HUES48 (cell line): ENCODE measurements at regions not wholly inside any gene's neighbourhood (a gene's known extent, or its start where the extent isn't known, plus 50 kb on each side); places are given as distances from the start of the nearest gene placed in this dataset.
A peak's percentile ranks its signal among the peaks of the same experiment; 100 is the strongest.
"Not testable (repeated sequence)": the region's sequence is repeated elsewhere in the genome, so short reads cannot be mapped to it uniquely, and the experiment has no call there.

ENCODE experiments used
- H3K27ac ChIP-seq: one replicate; pipeline ENCODE4 v1.7.0; 2013; ENCODE audit warnings: low read depth, low read length, inconsistent platforms
- H3K27me3 ChIP-seq: 2 replicates; pipeline ENCODE4 v1.6.1; 2013; ENCODE audit warnings: mild to moderate bottlenecking, low read length; ENCODE audit not compliant: control insufficient read depth, insufficient read depth
- H3K36me3 ChIP-seq: 2 replicates; pipeline ENCODE4 v1.6.1; 2013; ENCODE audit warnings: low read length; ENCODE audit not compliant: control insufficient read depth, insufficient read depth
- H3K4me1 ChIP-seq: 2 replicates; pipeline ENCODE4 v1.6.1; 2013; ENCODE audit warnings: mild to moderate bottlenecking, low read length; ENCODE audit not compliant: control insufficient read depth, insufficient read depth
- H3K4me3 ChIP-seq: 2 replicates; pipeline ENCODE4 v1.5.1; 2013; ENCODE audit warnings: mild to moderate bottlenecking, low read depth, low read length
- H3K9ac ChIP-seq: 2 replicates; pipeline ENCODE4 v1.6.1; 2013; ENCODE audit warnings: mild to moderate bottlenecking, low read depth, low read length, moderate library complexity
- H3K9me3 ChIP-seq: 2 replicates; pipeline ENCODE4 v1.6.1; 2013; ENCODE audit warnings: low read length; ENCODE audit not compliant: control insufficient read depth, insufficient read depth

GRCh38 chrX:121349263-121349662, 301.9 kb downstream of the GLUD2 start:
- no peaks in the 10 kb centered on the region for H3K27me3 ChIP-seq
- H3K9me3 ChIP-seq: no peaks in the 10 kb centered on the region
- no peak overlapping the region for H3K9ac ChIP-seq
- H3K27ac ChIP-seq: no peak overlapping the region
- H3K4me1 ChIP-seq: peaks cover 11% of the 10 kb centered on the region; the same call in 1 of the 2 replicates
- H3K4me3 ChIP-seq: no peak overlapping the region
- H3K36me3 ChIP-seq: no peaks in the 10 kb centered on the region

- H3K4me3 ChIP-seq: no peak overlapping the region
- no peaks in the 10 kb centered on the region for H3K9me3 ChIP-seq
These were observed 308.9 kb downstream of the GLUD2 start for GRCh38 chrX:121356139-121356849.

GRCh38 chrX:121356850-121357171, 309.4 kb downstream of the GLUD2 start:
- Histone ChIP-seq H3K9me3 (no peaks in the 10 kb centered on the region), H3K9ac (no peak overlapping the region), H3K4me1 (no peaks in the 10 kb centered on the region), H3K27ac (no peak overlapping the region), H3K36me3 (no peaks in the 10 kb centered on the region), H3K27me3 (no peaks in the 10 kb centered on the region), H3K4me3 (no peak overlapping the region)

More at GRCh38 chrX:121356139-121356849, 308.9 kb downstream of the GLUD2 start:
- no peaks in the 10 kb centered on the region for H3K36me3 ChIP-seq
- H3K4me1 ChIP-seq: no peaks in the 10 kb centered on the region
- H3K27ac ChIP-seq: no peak overlapping the region
- no peaks in the 10 kb centered on the region for H3K27me3 ChIP-seq
- H3K9ac ChIP-seq: no peak overlapping the region

GRCh38 chrX:121360280-121360679, 312.9 kb downstream of the GLUD2 start:
- Histone ChIP-seq H3K36me3 (no peaks in the 10 kb centered on the region), H3K27ac (no peak overlapping the region), H3K4me1 (no peaks in the 10 kb centered on the region), H3K9ac (no peak overlapping the region), H3K27me3 (no peaks in the 10 kb centered on the region), H3K9me3 (no peaks in the 10 kb centered on the region), H3K4me3 (no peak overlapping the region)

GRCh38 chrX:121365572-121366161, 318.3 kb downstream of the GLUD2 start:
- Histone ChIP-seq H3K4me3 (no peak overlapping the region), H3K9me3 (no peaks in the 10 kb centered on the region)

GRCh38 chrX:121374471-121374870, 327.1 kb downstream of the GLUD2 start:
- Histone ChIP-seq H3K4me1 (peaks cover 7% of the 10 kb centered on the region; the same call in 1 of the 2 replicates), H3K9ac (no peak overlapping the region), H3K9me3 (no peaks in the 10 kb centered on the region), H3K27me3 (no peaks in the 10 kb centered on the region; the same call in 1 of the 2 replicates), H3K27ac (no peak overlapping the region), H3K36me3 (no peaks in the 10 kb centered on the region), H3K4me3 (no peak overlapping the region)

More at GRCh38 chrX:121365572-121366161, 318.3 kb downstream of the GLUD2 start:
- Histone ChIP-seq H3K4me1 (no peaks in the 10 kb centered on the region), H3K27me3 (no peaks in the 10 kb centered on the region), H3K27ac (no peak overlapping the region), H3K9ac (no peak overlapping the region), H3K36me3 (no peaks in the 10 kb centered on the region)

GRCh38 chrX:121381915-121382314, 334.5 kb downstream of the GLUD2 start:
- not testable (repeated sequence) for H3K4me3 ChIP-seq, H3K9me3 ChIP-seq, H3K36me3 ChIP-seq, H3K9ac ChIP-seq, H3K27me3 ChIP-seq, H3K4me1 ChIP-seq, H3K27ac ChIP-seq

- H3K36me3 ChIP-seq: no peaks in the 10 kb centered on the region
- H3K4me3 ChIP-seq: no peak overlapping the region
- H3K27me3 ChIP-seq: no peaks in the 10 kb centered on the region
- H3K9ac ChIP-seq: no peak overlapping the region
- no peaks in the 10 kb centered on the region for H3K4me1 ChIP-seq
- H3K9me3 ChIP-seq: no peaks in the 10 kb centered on the region
- no peak overlapping the region for H3K27ac ChIP-seq
These were observed 342.7 kb downstream of the GLUD2 start for GRCh38 chrX:121389976-121390714.

GRCh38 chrX:121405826-121406225, 358.4 kb downstream of the GLUD2 start:
- H3K4me3 ChIP-seq: 0 out of 2 replicates have a peak overlapping the region, but pooled peaks have one; percentile 9
- no peaks in the 10 kb centered on the region for H3K36me3 ChIP-seq
- H3K4me1 ChIP-seq: peaks cover 22% of the 10 kb centered on the region
- no peak overlapping the region for H3K27ac ChIP-seq
- H3K9me3 ChIP-seq: no peaks in the 10 kb centered on the region
- no peaks in the 10 kb centered on the region for H3K27me3 ChIP-seq
- no peak overlapping the region for H3K9ac ChIP-seq

GRCh38 chrX:121407627-121408026, 360.2 kb downstream of the GLUD2 start:
- Histone ChIP-seq H3K9ac (no peak overlapping the region), H3K27me3 (no peaks in the 10 kb centered on the region), H3K36me3 (no peaks in the 10 kb centered on the region), H3K27ac (no peak overlapping the region), H3K4me1 (peaks cover 22% of the 10 kb centered on the region), H3K9me3 (no peaks in the 10 kb centered on the region), H3K4me3 (no peak overlapping the region)

- not testable (repeated sequence) for H3K27ac ChIP-seq, H3K4me1 ChIP-seq
These were observed 384.1 kb downstream of the GLUD2 start for GRCh38 chrX:121431514-121431913.

More at GRCh38 chrX:121431514-121431913, 384.1 kb downstream of the GLUD2 start:
- H3K36me3 ChIP-seq, H3K9me3 ChIP-seq, H3K9ac ChIP-seq, H3K4me3 ChIP-seq, H3K27me3 ChIP-seq: not testable (repeated sequence)
